ENCODE measurements at regions not wholly inside any gene's neighbourhood (a gene's known extent, or its start where the extent isn't known, plus 50 kb on each side); places are given as distances from the start of the nearest gene placed in this dataset.

GRCh38 chr7:15889507-15889906, 203.0 kb upstream of the MEOX2 start:
- DNase-seq = no peak

GRCh38 chr7:15888090-15888489, 201.6 kb upstream of the MEOX2 start:
- DNase-seq = no peak

GRCh38 chr7:15886626-15887025, 200.1 kb upstream of the MEOX2 start:
- no peak for DNase-seq

- DNase-seq = no peak
These were observed 199.2 kb upstream of the MEOX2 start for GRCh38 chr7:15885678-15886077.

- no peak for DNase-seq
These were observed 188.3 kb upstream of the MEOX2 start for GRCh38 chr7:15874774-15875173.

- no peak for DNase-seq
These were observed 183.9 kb upstream of the MEOX2 start for GRCh38 chr7:15870347-15870746.

GRCh38 chr7:15867441-15867840, 181.0 kb upstream of the MEOX2 start:
- no peak for DNase-seq

- no peak for DNase-seq
These were observed 180.3 kb upstream of the MEOX2 start for GRCh38 chr7:15866753-15867152.

GRCh38 chr7:15864626-15864991, 178.1 kb upstream of the MEOX2 start:
- DNase-seq = no peak

GRCh38 chr7:15863951-15864625, 177.6 kb upstream of the MEOX2 start:
- DNase-seq = no peak

- no peak for DNase-seq
These were observed 176.3 kb upstream of the MEOX2 start for GRCh38 chr7:15862781-15863165.

- no peak for DNase-seq
These were observed 175.7 kb upstream of the MEOX2 start for GRCh38 chr7:15862016-15862780.

GRCh38 chr7:15860264-15860949, 173.9 kb upstream of the MEOX2 start:
- DNase-seq = no peak

GRCh38 chr7:15857026-15857425, 170.5 kb upstream of the MEOX2 start:
- no peak for DNase-seq

- no peak for DNase-seq
These were observed 169.8 kb upstream of the MEOX2 start for GRCh38 chr7:15856311-15856710.

- no peak for DNase-seq
These were observed 169.1 kb upstream of the MEOX2 start for GRCh38 chr7:15855525-15856109.

GRCh38 chr7:15854841-15855524, 168.5 kb upstream of the MEOX2 start:
- DNase-seq = no peak

- DNase-seq = no peak
These were observed 167.5 kb upstream of the MEOX2 start for GRCh38 chr7:15853832-15854470.

GRCh38 chr7:15851201-15851600, 164.7 kb upstream of the MEOX2 start:
- DNase-seq = no peak

GRCh38 chr7:15848901-15849300, 162.4 kb upstream of the MEOX2 start:
- no peak for DNase-seq

- no peak for DNase-seq
These were observed 161.9 kb upstream of the MEOX2 start for GRCh38 chr7:15848362-15848761.

- no peak for DNase-seq
These were observed 159.4 kb upstream of the MEOX2 start for GRCh38 chr7:15845868-15846267.

- DNase-seq = no peak
These were observed 159.0 kb upstream of the MEOX2 start for GRCh38 chr7:15845461-15845860.

All from activated CD4-positive, alpha-beta T cell treated with anti-CD3 and anti-CD28 coated beads, Interleukin-10, Interleukin-2, amounts not matched to agents 100 ng/mL and 50 ng/mL, durations not matched to agents 16 hours and 8 hours (primary cell).